GM12878 (cell line): ENCODE measurements at regions not wholly inside any gene's neighbourhood (a gene's known extent, or its start where the extent isn't known, plus 50 kb on each side); places are given as distances from the start of the nearest gene placed in this dataset.

ENCODE experiments used
- ATAC-seq: fragments of 200-7000 bp; cut with Tn5 transposase; 3 replicates; pipeline ENCODE4 v1.9.1; 2020; ENCODE audit warnings: mild to moderate bottlenecking, moderate library complexity
- BruUV-seq: library from RNA; stranded (reverse); fragments of 400-500 nt; replicated peaks from 2 replicates; lab custom pipeline; 2021; lab: Mats Ljungman, UMichigan
- CTCF ChIA-PET: fragments of 300-600 bp; sonication (Branson Sonifier 250); formaldehyde crosslinking; extraction: SDS; loops from one replicate; lab custom pipeline; 2021; ENCODE audit warnings: inconsistent platforms; lab: Yijun Ruan, JAX
- POLR2A ChIA-PET: fragments of 350-600 bp; formaldehyde crosslinking; extraction: SDS; loops from one replicate; lab custom pipeline; 2021; ENCODE audit warnings: inconsistent platforms; lab: Charles Lee
- RAD21 ChIA-PET: fragments of 300-600 bp; sonication (Branson Sonifier 250); formaldehyde crosslinking; loops from one replicate; lab custom pipeline; 2023; ENCODE audit warnings: antibody characterized with exemption; ENCODE audit not compliant: unreplicated experiment; lab: Charles Lee
- SMC1A ChIA-PET: fragments of 300-600 bp; sonication (Branson Sonifier 250); formaldehyde crosslinking; loops from one replicate; lab custom pipeline; 2023; ENCODE audit not compliant: unreplicated experiment, uncharacterized antibody; lab: Charles Lee
- DNase-seq: peaks from one replicate; pipeline ENCODE4 v3.0.0-alpha.2; 2011; ENCODE audit warnings: low read depth, low spot score
- FAIRE-seq: peaks from 3 replicates; lab custom pipeline; 2011; peaks lifted over from hg19 to GRCh38; lab: Jason Lieb, UNC
- H2AFZ ChIP-seq: 2 replicates; pipeline ENCODE4 v1.6.0; 2011; ENCODE audit warnings: low read depth, low read length, control low read depth; ENCODE audit not compliant: control insufficient read depth
- H3K27ac ChIP-seq: 2 replicates; pipeline ENCODE4 v1.5.1; 2011; ENCODE audit warnings: control low read depth; ENCODE audit not compliant: control insufficient read depth, insufficient read depth
- H3K27me3 ChIP-seq, 2 experiments: replicated peaks in 1 of 2; 2 replicates each; pipeline versions ENCODE4 v1.6.0 to v1.6.1; 2011; ENCODE audit warnings: low read length in 1 of 2; ENCODE audit not compliant: control insufficient read depth in 2 of 2, insufficient read depth in 2 of 2
- H3K36me3 ChIP-seq, 2 experiments: 2 replicates each; pipeline ENCODE4 v1.5.1; 2011; ENCODE audit warnings: low read length in 1 of 2; ENCODE audit not compliant: control insufficient read depth in 2 of 2, insufficient read depth in 2 of 2
- H3K4me1 ChIP-seq: 2 replicates; pipeline ENCODE4 v1.6.1; 2011; ENCODE audit warnings: mild to moderate bottlenecking, low read length, moderate library complexity, mixed read lengths; ENCODE audit not compliant: control insufficient read depth, insufficient read depth
- H3K4me2 ChIP-seq: 2 replicates; pipeline ENCODE4 v1.6.0; 2011; ENCODE audit warnings: control low read depth; ENCODE audit not compliant: control insufficient read depth, insufficient read depth
- H3K4me3 ChIP-seq: fragments of 200-600 bp; sonication (generic); 2 replicates; pipeline ENCODE4 v1.5.1; 2016
- H3K79me2 ChIP-seq: 2 replicates; pipeline ENCODE4 v1.6.0; 2011; ENCODE audit warnings: low read length; ENCODE audit not compliant: control insufficient read depth, insufficient read depth
- H3K9ac ChIP-seq: 2 replicates; pipeline ENCODE4 v1.8.0; 2011; ENCODE audit warnings: low read length, control low read depth, mixed read lengths; ENCODE audit not compliant: control insufficient read depth, insufficient read depth
- H3K9me3 ChIP-seq: replicated peaks from 3 replicates; pipeline ENCODE4 v1.5.1; 2011; ENCODE audit warnings: mild to moderate bottlenecking, low read length; ENCODE audit not compliant: control insufficient read depth, insufficient read depth
- H4K20me1 ChIP-seq: 2 replicates; pipeline ENCODE4 v1.6.0; 2011; ENCODE audit not compliant: control insufficient read depth, insufficient read depth
- ASH2L ChIP-seq: fragments of 300-600, 200-600 bp; sonication (generic); IDR thresholded peaks from 2 replicates; pipeline ENCODE4 v1.6.1; 2017; ENCODE audit warnings: low read depth, mild to moderate bottlenecking, borderline replicate concordance
- CBFB ChIP-seq: IDR thresholded peaks from 2 replicates; pipeline ENCODE4 v1.6.1; 2016; ENCODE audit warnings: antibody characterized with exemption, low read depth
- EED ChIP-seq: sonication (generic); IDR thresholded peaks from 2 replicates; pipeline ENCODE4 v1.6.1; 2016; ENCODE audit warnings: antibody characterized with exemption, low read depth
- FOXM1 ChIP-seq: IDR thresholded peaks from 2 replicates; pipeline ENCODE4 v1.6.1; 2012; ENCODE audit warnings: low read depth, mild to moderate bottlenecking, inconsistent platforms, low read length, moderate library complexity
- HDGF ChIP-seq: fragments of 450-650 bp; IDR thresholded peaks from 2 replicates; pipeline ENCODE4 v1.6.1; 2016; ENCODE audit warnings: antibody characterized with exemption
- NR2C1 ChIP-seq: fragments of 450-650 bp; IDR thresholded peaks from 2 replicates; pipeline ENCODE4 v1.6.1; 2017; ENCODE audit warnings: antibody characterized with exemption, mild to moderate bottlenecking, moderate library complexity
- RBBP5 ChIP-seq: fragments of 200-600 bp; sonication (generic); conservative IDR thresholded peaks from 2 replicates; pipeline ENCODE4 v1.6.1; 2016
- RCOR1 ChIP-seq: conservative IDR thresholded peaks from 2 replicates; pipeline ENCODE4 v1.6.1; 2012; ENCODE audit warnings: low read depth, low read length, improper control_type of control experiment
- SPI1 ChIP-seq: IDR thresholded peaks from 2 replicates; pipeline ENCODE4 v1.6.1; 2011; ENCODE audit warnings: low read depth, mild to moderate bottlenecking, low read length, moderate library complexity, borderline replicate concordance; ENCODE audit not compliant: insufficient read depth
- ZBTB40 ChIP-seq: fragments of 450-650 bp; IDR thresholded peaks from 2 replicates; pipeline ENCODE4 v1.6.1; 2016; ENCODE audit warnings: mild to moderate bottlenecking, moderate library complexity, borderline replicate concordance
- WGBS: methylation state at CpG from one replicate; pipeline ENCODE4 v1.1.6; 2016; ENCODE audit warnings: low lambda C conversion rate; ENCODE audit not compliant: insufficient replicate concordance, insufficient coverage; ENCODE audit errors: missing lambda C conversion rate; 5-methylcytosine and 5-hydroxymethylcytosine counted together
- in situ Hi-C: fragments of 300-500 bp; cut with MboI; formaldehyde crosslinking; loops from 9 replicates; pipeline ENCODE4 v1.14.3; 2018; ENCODE audit warnings: mixed read lengths
- intact Hi-C: fragments of 100-400 bp; cut with micrococcal nuclease; formaldehyde crosslinking; loops from one replicate; pipeline ENCODE4 v1.14.2; 2022; ENCODE audit not compliant: unreplicated experiment
- TF ChIP-seq, protein P1 (sequence below): fragments of 450-650 bp; IDR thresholded peaks from 2 replicates; pipeline ENCODE4 v1.6.1; 2017; ENCODE audit warnings: low read depth, mild to moderate bottlenecking, moderate library complexity

- in situ Hi-C loops (no loop called here), intact Hi-C loops (no loop called here)
- no peak for ATAC-seq
- H3K4me2 ChIP-seq = peak overlapping the region; percentile 92; the same call in 1 of the 2 replicates
- no peak for DNase-seq
- H4K20me1 ChIP-seq = no peaks in the 10 kb centered on the region
- no peaks in the 10 kb centered on the region for H3K36me3 ChIP-seq
- H3K27me3 ChIP-seq = no peaks in the 10 kb centered on the region
- no peak for FAIRE-seq
- RAD21 ChIA-PET = interaction anchor here (1.6 kb wide), 1 partner anchor 53 kb away, joined by 4 read pairs; no protein-coding TSS in a partner anchor
- no peak overlapping the region for H2AFZ ChIP-seq
- 89% methylated on average over 7 of the region's 7 CpGs for WGBS
- BruUV-seq = no TSS peak
- peak overlapping the region; percentile 91; the same call in 1 of the 2 replicates for H3K27ac ChIP-seq
- no peaks in the 10 kb centered on the region; the same call in 2 of the 3 replicates for H3K9me3 ChIP-seq
- H3K4me1 ChIP-seq = peaks cover 33% of the 10 kb centered on the region
- SMC1A ChIA-PET = interaction anchor here (0.6 to 0.7 kb wide), 2 partner anchors 99 to 291 kb away, joined by 3 read pairs; no protein-coding TSS in a partner anchor
- no peak overlapping the region for H3K9ac ChIP-seq
- POLR2A ChIA-PET = no interaction called here
- CTCF ChIA-PET = no interaction called here
- no peak overlapping the region for H3K4me3 ChIP-seq
- TF ChIP-seq EED (no peak), FOXM1 (no peak), HDGF (no peak), CBFB (no peak), RBBP5 (no peak), SPI1 (no peak), RCOR1 (no peak), ZBTB40 (no peak), NR2C1 (no peak), ASH2L (no peak)
- TF ChIP-seq, protein P1, sequence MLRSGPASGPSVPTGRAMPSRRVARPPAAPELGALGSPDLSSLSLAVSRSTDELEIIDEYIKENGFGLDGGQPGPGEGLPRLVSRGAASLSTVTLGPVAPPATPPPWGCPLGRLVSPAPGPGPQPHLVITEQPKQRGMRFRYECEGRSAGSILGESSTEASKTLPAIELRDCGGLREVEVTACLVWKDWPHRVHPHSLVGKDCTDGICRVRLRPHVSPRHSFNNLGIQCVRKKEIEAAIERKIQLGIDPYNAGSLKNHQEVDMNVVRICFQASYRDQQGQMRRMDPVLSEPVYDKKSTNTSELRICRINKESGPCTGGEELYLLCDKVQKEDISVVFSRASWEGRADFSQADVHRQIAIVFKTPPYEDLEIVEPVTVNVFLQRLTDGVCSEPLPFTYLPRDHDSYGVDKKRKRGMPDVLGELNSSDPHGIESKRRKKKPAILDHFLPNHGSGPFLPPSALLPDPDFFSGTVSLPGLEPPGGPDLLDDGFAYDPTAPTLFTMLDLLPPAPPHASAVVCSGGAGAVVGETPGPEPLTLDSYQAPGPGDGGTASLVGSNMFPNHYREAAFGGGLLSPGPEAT = no peak
- H3K79me2 ChIP-seq = no peaks in the 10 kb centered on the region
These were observed 264.7 kb downstream of the ENGASE start for GRCh38 chr17:79339321-79339720.
